ENCODE measurements at regions not wholly inside any gene's neighbourhood (a gene's known extent, or its start where the extent isn't known, plus 50 kb on each side); places are given as distances from the start of the nearest gene placed in this dataset.

DNA sequence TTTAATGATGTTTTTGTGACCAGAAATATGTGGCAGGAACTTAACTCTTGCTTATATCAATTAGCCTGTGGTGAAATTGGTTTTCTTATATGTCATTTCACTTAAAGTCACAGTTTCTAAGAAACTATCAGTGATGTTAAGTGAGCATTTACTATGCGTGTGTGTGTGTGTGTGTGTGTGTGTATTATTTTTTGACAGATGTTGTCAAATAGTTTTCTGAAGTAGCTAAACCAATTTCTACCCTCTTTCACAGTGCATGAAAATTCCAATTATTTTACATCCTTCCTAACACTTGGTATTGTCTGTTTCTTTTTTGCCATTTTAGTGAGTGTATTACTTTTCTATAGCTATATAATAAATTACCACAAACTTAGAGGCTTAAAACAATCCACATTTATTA lies 122.1 kb upstream of the CAND1 start:
- Histone ChIP-seq H3K9me1 (replicated peaks; ENCODE audit: control insufficient read depth, extremely low read depth, insufficient read depth, low read length) (no peaks in the 10 kb centered on the region), H2AFZ (ENCODE audit: low read depth, low read length) (no peak overlapping the region), H3K27ac (ENCODE audit: insufficient read depth, low read depth, low read length) (no peak overlapping the region), H3K4me3 (replicated peaks in 1 of 3; ENCODE audit: insufficient read depth in 1 of 3, low read depth in 1 of 3, low read length in 3 of 3) (no peak overlapping the region), H3K9me3 (replicated peaks; ENCODE audit: control insufficient read depth, insufficient read depth, low read length) (no peaks in the 10 kb centered on the region), H3K4me1 (ENCODE audit: control insufficient read depth, extremely low read depth, insufficient read depth, low read length) (no peaks in the 10 kb centered on the region), H3K27me3 (ENCODE audit: control insufficient read depth in 2 of 2, insufficient read depth in 2 of 2, low read length in 2 of 2) (no peaks in the 10 kb centered on the region), H3K4me2 (ENCODE audit: insufficient read depth, low read length) (no peak overlapping the region), H3K9ac (replicated peaks; ENCODE audit: extremely low read depth, insufficient read depth, low read length) (no peak overlapping the region), H4K20me1 (replicated peaks; ENCODE audit: control insufficient read depth, extremely low read depth, insufficient read depth, low read length) (no peaks in the 10 kb centered on the region), H3K79me2 (ENCODE audit: control insufficient read depth, insufficient read depth, low read length) (no peaks in the 10 kb centered on the region), H3K36me3 (ENCODE audit: control insufficient read depth in 2 of 2, extremely low read depth in 1 of 2, insufficient read depth in 2 of 2, low read length in 2 of 2) (no peaks in the 10 kb centered on the region)
- POLR2A ChIA-PET: no interaction called here
- dilution Hi-C loops (cut with MboI; ENCODE audit: extremely low pct_ligation_motif_present, low sequenced_read_pairs): no loop called here
- no TSS peak for BruUV-seq (replicated peaks)
- CTCF ChIA-PET: interaction anchor here (0.6 to 1.0 kb wide), 2 partner anchors 9 to 14 kb away, joined by 3 read pairs; no protein-coding TSS in a partner anchor
- no peak for FAIRE-seq
- TF ChIP-seq MYC (IDR thresholded peaks at IDR 0.05; ENCODE audit: low read depth, low read length) (no peak), POLR2A (IDR thresholded peaks at IDR 0.05; ENCODE audit: low read depth, low read length) (no peak), POLR2AphosphoS5 (IDR thresholded peaks at IDR 0.05; ENCODE audit: insufficient read depth, low read depth, low read length) (no peak), EZH2 (IDR thresholded peaks at IDR 0.05; ENCODE audit: borderline replicate concordance, low read depth, low read length, severe bottlenecking) (no peak), JUN (IDR thresholded peaks at IDR 0.05; ENCODE audit: borderline replicate concordance, insufficient read depth, insufficient read length, low read depth) (no peak), GATA2 (IDR thresholded peaks at IDR 0.05; ENCODE audit: insufficient read depth, insufficient read length, low read depth, low read length) (no peak), FOS (IDR thresholded peaks at IDR 0.05; ENCODE audit: borderline replicate concordance, insufficient read depth, low read length) (no peak)
- TF ChIP-seq, protein P1, sequence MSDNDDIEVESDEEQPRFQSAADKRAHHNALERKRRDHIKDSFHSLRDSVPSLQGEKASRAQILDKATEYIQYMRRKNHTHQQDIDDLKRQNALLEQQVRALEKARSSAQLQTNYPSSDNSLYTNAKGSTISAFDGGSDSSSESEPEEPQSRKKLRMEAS (IDR thresholded peaks at IDR 0.05; ENCODE audit: insufficient read depth, insufficient read length): no peak
- TF ChIP-seq, protein P2, sequence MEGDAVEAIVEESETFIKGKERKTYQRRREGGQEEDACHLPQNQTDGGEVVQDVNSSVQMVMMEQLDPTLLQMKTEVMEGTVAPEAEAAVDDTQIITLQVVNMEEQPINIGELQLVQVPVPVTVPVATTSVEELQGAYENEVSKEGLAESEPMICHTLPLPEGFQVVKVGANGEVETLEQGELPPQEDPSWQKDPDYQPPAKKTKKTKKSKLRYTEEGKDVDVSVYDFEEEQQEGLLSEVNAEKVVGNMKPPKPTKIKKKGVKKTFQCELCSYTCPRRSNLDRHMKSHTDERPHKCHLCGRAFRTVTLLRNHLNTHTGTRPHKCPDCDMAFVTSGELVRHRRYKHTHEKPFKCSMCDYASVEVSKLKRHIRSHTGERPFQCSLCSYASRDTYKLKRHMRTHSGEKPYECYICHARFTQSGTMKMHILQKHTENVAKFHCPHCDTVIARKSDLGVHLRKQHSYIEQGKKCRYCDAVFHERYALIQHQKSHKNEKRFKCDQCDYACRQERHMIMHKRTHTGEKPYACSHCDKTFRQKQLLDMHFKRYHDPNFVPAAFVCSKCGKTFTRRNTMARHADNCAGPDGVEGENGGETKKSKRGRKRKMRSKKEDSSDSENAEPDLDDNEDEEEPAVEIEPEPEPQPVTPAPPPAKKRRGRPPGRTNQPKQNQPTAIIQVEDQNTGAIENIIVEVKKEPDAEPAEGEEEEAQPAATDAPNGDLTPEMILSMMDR (IDR thresholded peaks at IDR 0.05; ENCODE audit: extremely low read depth in 1 of 2, insufficient read depth in 1 of 2, low read depth in 1 of 2, low read length in 2 of 2): no peak
- no peak for DNase-seq (ENCODE audit: low read depth, low spot score)
- intact Hi-C loops (cut with micrococcal nuclease): no loop called here
